H9 (cell line): ENCODE measurements at regions not wholly inside any gene's neighbourhood (a gene's known extent, or its start where the extent isn't known, plus 50 kb on each side); places are given as distances from the start of the nearest gene placed in this dataset.
A peak's percentile ranks its signal among the peaks of the same experiment; 100 is the strongest.

Experiments
- DNase-seq: peaks from one replicate; pipeline ENCODE4 v3.0.0-alpha.2; 2017
- H2AFZ ChIP-seq: one replicate; pipeline ENCODE4 v1.6.1; 2013; ENCODE audit warnings: mild to moderate bottlenecking, low read length, control low read depth, moderate library complexity
- H2AK5ac ChIP-seq: 2 replicates; pipeline ENCODE4 v1.6.1; 2013; ENCODE audit warnings: low read length, control low read depth, mixed read lengths; ENCODE audit not compliant: insufficient read length
- H2BK120ac ChIP-seq: one replicate; pipeline ENCODE4 v1.6.1; 2013; ENCODE audit warnings: low read depth, mild to moderate bottlenecking, low read length, control low read depth, inconsistent platforms; ENCODE audit not compliant: poor library complexity, severe bottlenecking
- H2BK12ac ChIP-seq: 2 replicates; pipeline ENCODE4 v1.6.1; 2013; ENCODE audit warnings: low read length, control low read depth, mixed read lengths, low read depth; ENCODE audit not compliant: insufficient read length
- H2BK15ac ChIP-seq: 2 replicates; pipeline ENCODE4 v1.6.1; 2013; ENCODE audit warnings: low read depth, low read length, control low read depth
- H2BK20ac ChIP-seq: one replicate; pipeline ENCODE4 v1.6.1; 2013; ENCODE audit warnings: low read depth, mild to moderate bottlenecking, low read length, control low read depth, inconsistent platforms; ENCODE audit not compliant: poor library complexity, severe bottlenecking
- H2BK5ac ChIP-seq: 2 replicates; pipeline ENCODE4 v1.6.1; 2013; ENCODE audit warnings: low read length, control low read depth, mixed read lengths; ENCODE audit not compliant: insufficient read length
- H3K14ac ChIP-seq: 2 replicates; pipeline ENCODE4 v1.6.1; 2013; ENCODE audit warnings: low read length, control low read depth; ENCODE audit not compliant: insufficient read depth
- H3K18ac ChIP-seq: 2 replicates; pipeline ENCODE4 v1.6.1; 2013; ENCODE audit warnings: low read depth, mild to moderate bottlenecking, mixed read lengths, low read length, control low read depth; ENCODE audit not compliant: insufficient read length
- H3K23ac ChIP-seq: 2 replicates; pipeline ENCODE4 v1.6.1; 2013; ENCODE audit warnings: low read length, control low read depth, mixed read lengths, low read depth; ENCODE audit not compliant: insufficient read length
- H3K23me2 ChIP-seq: 2 replicates; pipeline ENCODE4 v1.6.1; 2013; ENCODE audit warnings: low read depth, mild to moderate bottlenecking, mixed read lengths, low read length, control low read depth; ENCODE audit not compliant: insufficient read length, poor library complexity, severe bottlenecking
- H3K27ac ChIP-seq: 2 replicates; pipeline ENCODE4 v1.5.1; 2013; ENCODE audit warnings: low read length, control low read depth, mixed read lengths, low read depth; ENCODE audit not compliant: insufficient read length
- H3K27me3 ChIP-seq: 2 replicates; pipeline ENCODE4 v1.6.1; 2013; ENCODE audit warnings: low read length, control low read depth, inconsistent platforms; ENCODE audit not compliant: insufficient read depth
- H3K4ac ChIP-seq: 2 replicates; pipeline ENCODE4 v1.6.1; 2013; ENCODE audit warnings: low read depth, mild to moderate bottlenecking, control low read depth, inconsistent platforms, low read length, moderate library complexity
- H3K4me1 ChIP-seq: 2 replicates; pipeline ENCODE4 v1.6.1; 2013; ENCODE audit warnings: low read length, control low read depth, inconsistent platforms; ENCODE audit not compliant: insufficient read depth
- H3K4me2 ChIP-seq: 2 replicates; pipeline ENCODE4 v1.6.1; 2013; ENCODE audit warnings: low read length, control low read depth, mixed read lengths; ENCODE audit not compliant: insufficient read length, insufficient read depth
- H3K56ac ChIP-seq: 2 replicates; pipeline ENCODE4 v1.6.1; 2013; ENCODE audit warnings: low read depth, mild to moderate bottlenecking, mixed read lengths, low read length, control low read depth; ENCODE audit not compliant: insufficient read length
- H3K79me1 ChIP-seq: 2 replicates; pipeline ENCODE4 v1.6.1; 2013; ENCODE audit warnings: low read depth, mild to moderate bottlenecking, moderate library complexity, low read length, control low read depth, inconsistent platforms; ENCODE audit not compliant: insufficient read depth, poor library complexity, severe bottlenecking
- H3K79me2 ChIP-seq: 2 replicates; pipeline ENCODE4 v1.6.1; 2013; ENCODE audit warnings: low read length, control low read depth, inconsistent platforms; ENCODE audit not compliant: insufficient read depth
- H3K9ac ChIP-seq: 2 replicates; pipeline ENCODE4 v1.6.1; 2013; ENCODE audit warnings: low read length, control low read depth, mixed read lengths; ENCODE audit not compliant: insufficient read length; ENCODE audit errors: extremely low read depth
- H3K9me3 ChIP-seq: one replicate; pipeline ENCODE4 v1.6.1; 2013; ENCODE audit warnings: low read depth, low read length, inconsistent platforms; ENCODE audit not compliant: control insufficient read depth
- H3T11ph ChIP-seq: one replicate; pipeline ENCODE4 v1.6.1; 2013; ENCODE audit warnings: mild to moderate bottlenecking, low read length, control low read depth, inconsistent platforms
- H4K20me1 ChIP-seq: one replicate; pipeline ENCODE4 v1.6.1; 2013; ENCODE audit not compliant: control insufficient read depth, insufficient read length, insufficient read depth
- H4K5ac ChIP-seq: 2 replicates; pipeline ENCODE4 v1.6.1; 2013; ENCODE audit warnings: low read depth, mild to moderate bottlenecking, mixed read lengths, low read length, control low read depth; ENCODE audit not compliant: insufficient read length
- H4K8ac ChIP-seq: replicated peaks from 2 replicates; pipeline ENCODE4 v1.6.1; 2013; ENCODE audit warnings: low read length, control low read depth, mixed read lengths, low read depth; ENCODE audit not compliant: insufficient read length
- H4K91ac ChIP-seq: 2 replicates; pipeline ENCODE4 v1.6.1; 2013; ENCODE audit warnings: low read depth, mild to moderate bottlenecking, moderate library complexity, mixed read lengths, low read length, control low read depth; ENCODE audit not compliant: insufficient read length
- H3K27ac Mint-ChIP-seq, 3 experiments: 2 replicates in 2 of 3; 3 replicates in 1 of 3; pipeline ENCODE4 v1.8.0; 2020 to 2021; ENCODE audit warnings: mixed read lengths in 3 of 3, mild to moderate bottlenecking in 1 of 3, moderate library complexity in 1 of 3
- H3K27me3 Mint-ChIP-seq: 2 replicates; pipeline ENCODE4 v1.8.0; 2021; ENCODE audit warnings: low read depth, mild to moderate bottlenecking, moderate library complexity, mixed read lengths
- H3K36me3 Mint-ChIP-seq, 3 experiments: 2 replicates in 2 of 3; 3 replicates in 1 of 3; pipeline ENCODE4 v1.8.0; 2020 to 2021; ENCODE audit warnings: low read depth in 3 of 3, mixed read lengths in 3 of 3; ENCODE audit not compliant: insufficient read depth in 1 of 3
- H3K4me1 Mint-ChIP-seq, 2 experiments: 2 replicates each; pipeline ENCODE4 v1.8.0; 2020; ENCODE audit warnings: mixed read lengths in 2 of 2
- H3K4me3 Mint-ChIP-seq, 2 experiments: 2 replicates in 1 of 2; 3 replicates in 1 of 2; pipeline ENCODE4 v1.8.0; 2020 to 2021; ENCODE audit warnings: mild to moderate bottlenecking in 2 of 2, mixed read lengths in 2 of 2, moderate library complexity in 1 of 2
- H3K9me3 Mint-ChIP-seq, 2 experiments: 2 replicates in 1 of 2; 3 replicates in 1 of 2; pipeline ENCODE4 v1.8.0; 2020; ENCODE audit warnings: mild to moderate bottlenecking in 2 of 2, mixed read lengths in 2 of 2, moderate library complexity in 1 of 2
- CTCF ChIP-seq: fragments of 200-600 bp; sonication (generic); conservative IDR thresholded peaks from 3 replicates; pipeline ENCODE4 v1.8.0; 2021; ENCODE audit warnings: antibody characterized with exemption, mild to moderate bottlenecking
- WGBS: extraction: QIAGEN DNeasy Blood & Tissue Kit; methylation state at CpG from one replicate; pipeline ENCODE4 v1.1.7; 2013; ENCODE audit warnings: missing lambda C conversion rate, low lambda C conversion rate, mixed read lengths; ENCODE audit not compliant: insufficient read length; ENCODE audit errors: extremely low coverage; 5-methylcytosine and 5-hydroxymethylcytosine counted together

GRCh38 chr4:126687655-126688358 lies 945.0 kb upstream of the INTU start:
- Histone ChIP-seq H3K23me2 (no peaks in the 10 kb centered on the region), H3K4ac (no peak overlapping the region), H4K8ac (no peak overlapping the region), H4K20me1 (no peaks in the 10 kb centered on the region), H2BK20ac (no peak overlapping the region), H3K14ac (no peak overlapping the region), H3K56ac (no peak overlapping the region), H3K4me2 (no peak overlapping the region), H2BK120ac (no peak overlapping the region), H2AFZ (no peak overlapping the region), H4K91ac (no peak overlapping the region), H3K27me3 (no peaks in the 10 kb centered on the region), H2BK12ac (no peak overlapping the region), H3K18ac (no peak overlapping the region), H4K5ac (no peak overlapping the region), H3K79me2 (no peaks in the 10 kb centered on the region), H3K27ac (no peak overlapping the region), H2BK5ac (no peak overlapping the region), H3K4me1 (no peaks in the 10 kb centered on the region), H3K9me3 (no peaks in the 10 kb centered on the region), H3K79me1 (no peaks in the 10 kb centered on the region), H2BK15ac (no peak overlapping the region), H3K23ac (no peak overlapping the region), H3T11ph (no peak overlapping the region), H2AK5ac (no peak overlapping the region), H3K9ac (no peak overlapping the region)
- Mint-ChIP-seq H3K27me3 (no peaks in the 10 kb centered on the region), H3K27ac (0 out of 7 replicates have a peak overlapping the region, but pooled peaks of 1 of the 3 experiments have one; percentile 65), H3K9me3 (no peaks in the 10 kb centered on the region), H3K36me3 (no peaks in the 10 kb centered on the region), H3K4me3 (no peak overlapping the region), H3K4me1 (no peaks in the 10 kb centered on the region)
- WGBS: no CpG with 5 or more reads among the region's 6 CpGs
- DNase-seq: no peak
- TF ChIP-seq CTCF: no peak
